HEK293 (cell line): ENCODE measurements at regions not wholly inside any gene's neighbourhood (a gene's known extent, or its start where the extent isn't known, plus 50 kb on each side); places are given as distances from the start of the nearest gene placed in this dataset.

Experiments used
- CTCF ChIP-seq: fragments of 450-650 bp; formaldehyde crosslinking; IDR thresholded peaks from 2 replicates; pipeline ENCODE4 v1.5.1; 2016; ENCODE audit warnings: missing biosample characterization, missing genetic modification characterization
- YY1 ChIP-seq: fragments of 450-650 bp; formaldehyde crosslinking; IDR thresholded peaks from 2 replicates; pipeline ENCODE4 v1.5.1; 2018; ENCODE audit warnings: missing biosample characterization, missing genetic modification characterization
- ZBTB11 ChIP-seq: fragments of 450-650 bp; formaldehyde crosslinking; conservative IDR thresholded peaks from 2 replicates; pipeline ENCODE4 v1.5.1; 2016; ENCODE audit warnings: low read depth, missing biosample characterization, missing genetic modification characterization
- ZNF18 ChIP-seq: fragments of 450-650 bp; formaldehyde crosslinking; IDR thresholded peaks from 2 replicates; pipeline ENCODE4 v1.5.1; 2016; ENCODE audit warnings: missing biosample characterization, missing genetic modification characterization
- ZNF555 ChIP-seq: fragments of 450-650 bp; formaldehyde crosslinking; conservative IDR thresholded peaks from 2 replicates; pipeline ENCODE4 v1.5.1; 2017; ENCODE audit warnings: missing biosample characterization, mild to moderate bottlenecking, missing genetic modification characterization, inconsistent platforms
- ZNF571 ChIP-seq: fragments of 450-650 bp; formaldehyde crosslinking; IDR thresholded peaks from 2 replicates; pipeline ENCODE4 v1.5.0; 2017; ENCODE audit warnings: missing biosample characterization, missing genetic modification characterization
- ZNF670 ChIP-seq: fragments of 450-650 bp; formaldehyde crosslinking; IDR thresholded peaks from 2 replicates; pipeline ENCODE4 v1.5.1; 2016; ENCODE audit warnings: missing biosample characterization, missing genetic modification characterization, low read depth
- ZNF707 ChIP-seq: fragments of 450-650 bp; formaldehyde crosslinking; IDR thresholded peaks from 2 replicates; pipeline ENCODE4 v1.5.1; 2016; ENCODE audit warnings: missing biosample characterization, missing genetic modification characterization
- ZNF776 ChIP-seq: fragments of 450-650 bp; formaldehyde crosslinking; IDR thresholded peaks from 2 replicates; pipeline ENCODE4 v1.5.0; 2017; ENCODE audit warnings: missing biosample characterization, missing genetic modification characterization, borderline replicate concordance

GRCh38 chr2:11073776-11074175 is 81.5 kb upstream of the SLC66A3 start:
- TF ChIP-seq ZBTB11 (tag by site-specific recombination), result no peak
- TF ChIP-seq CTCF (tag by site-specific recombination), result no peak
- no peak for TF ChIP-seq ZNF707 (tag by site-specific recombination)
- TF ChIP-seq YY1 (tag by site-specific recombination), result no peak
- TF ChIP-seq ZNF18 (tag by site-specific recombination), result no peak
- TF ChIP-seq ZNF776 (tag by site-specific recombination), result no peak
- no peak for TF ChIP-seq ZNF670 (tag by site-specific recombination)
- no peak for TF ChIP-seq ZNF571 (tag by site-specific recombination)
- no peak for TF ChIP-seq ZNF555 (tag by site-specific recombination)
